ENCODE measurements at regions not wholly inside any gene's neighbourhood (a gene's known extent, or its start where the extent isn't known, plus 50 kb on each side); places are given as distances from the start of the nearest gene placed in this dataset.

DNA sequence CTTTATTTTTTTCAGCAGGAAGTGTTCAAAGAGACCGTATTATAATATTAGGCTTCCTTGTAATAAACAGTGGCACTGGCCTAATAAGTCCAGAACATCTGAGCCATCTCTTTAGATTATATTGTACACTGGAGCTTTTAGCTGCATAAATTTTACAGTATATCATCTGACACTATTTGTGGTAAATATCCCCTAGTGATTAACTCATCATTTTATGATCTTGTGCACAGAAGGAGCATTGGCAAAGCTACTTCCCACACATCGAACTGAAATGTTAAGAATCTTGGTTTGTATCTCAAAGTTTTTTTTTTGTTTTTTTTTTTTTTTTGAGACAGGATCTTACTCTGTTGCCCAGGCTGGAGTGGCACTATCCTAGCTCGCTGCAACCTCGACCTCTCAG lies 162.7 kb downstream of the HIPK3 start:
- intact Hi-C loops (cut with DNase I), result no loop called here
- H3K36me3 ChIP-seq, result no peaks in the 10 kb centered on the region
- H3K27ac ChIP-seq, result no peak overlapping the region
- H3K4me3 ChIP-seq, result no peak overlapping the region
- TF ChIP-seq, protein P1, sequence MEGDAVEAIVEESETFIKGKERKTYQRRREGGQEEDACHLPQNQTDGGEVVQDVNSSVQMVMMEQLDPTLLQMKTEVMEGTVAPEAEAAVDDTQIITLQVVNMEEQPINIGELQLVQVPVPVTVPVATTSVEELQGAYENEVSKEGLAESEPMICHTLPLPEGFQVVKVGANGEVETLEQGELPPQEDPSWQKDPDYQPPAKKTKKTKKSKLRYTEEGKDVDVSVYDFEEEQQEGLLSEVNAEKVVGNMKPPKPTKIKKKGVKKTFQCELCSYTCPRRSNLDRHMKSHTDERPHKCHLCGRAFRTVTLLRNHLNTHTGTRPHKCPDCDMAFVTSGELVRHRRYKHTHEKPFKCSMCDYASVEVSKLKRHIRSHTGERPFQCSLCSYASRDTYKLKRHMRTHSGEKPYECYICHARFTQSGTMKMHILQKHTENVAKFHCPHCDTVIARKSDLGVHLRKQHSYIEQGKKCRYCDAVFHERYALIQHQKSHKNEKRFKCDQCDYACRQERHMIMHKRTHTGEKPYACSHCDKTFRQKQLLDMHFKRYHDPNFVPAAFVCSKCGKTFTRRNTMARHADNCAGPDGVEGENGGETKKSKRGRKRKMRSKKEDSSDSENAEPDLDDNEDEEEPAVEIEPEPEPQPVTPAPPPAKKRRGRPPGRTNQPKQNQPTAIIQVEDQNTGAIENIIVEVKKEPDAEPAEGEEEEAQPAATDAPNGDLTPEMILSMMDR (IDR thresholded peaks at IDR 0.05), result no peak
- peaks cover 0 to 16% (median 7%) of the 10 kb centered on the region in 7 donors for H3K27me3 ChIP-seq
- no peaks in the 10 kb centered on the region for H3K9me3 ChIP-seq
- ATAC-seq (no peak), DNase-seq (no peak)
- H3K4me1 ChIP-seq, result no peaks in the 10 kb centered on the region
- 89% methylated on average over 4 of the region's 4 CpGs for WGBS, 2 donors

DNA sequence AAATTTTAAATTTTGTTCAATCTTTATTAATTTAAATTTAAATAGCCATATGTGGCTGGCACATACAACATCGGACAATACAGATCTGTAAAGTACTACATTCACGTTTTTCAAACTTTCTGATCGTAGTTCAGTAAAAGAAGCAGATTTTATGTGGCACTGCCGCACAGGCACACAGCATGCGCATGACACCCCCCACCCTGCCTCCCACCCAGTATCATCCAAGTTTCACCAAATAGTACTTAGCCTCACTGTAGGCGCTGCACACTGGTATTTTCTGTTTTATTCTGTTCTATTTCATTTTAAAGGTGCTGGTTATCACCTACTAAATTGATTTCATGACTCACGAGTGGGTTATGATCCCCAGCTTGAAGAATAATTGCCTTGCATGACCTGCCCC lies 159.9 kb downstream of the HIPK3 start:
- H3K4me1 ChIP-seq, result no peaks in the 10 kb centered on the region
- TF ChIP-seq, protein P1 (IDR thresholded peaks at IDR 0.05), result no peak
- ATAC-seq (no peak), DNase-seq (no peak)
- no peak overlapping the region for H3K27ac ChIP-seq
- 92 to 95% methylated on average over 7 of the region's 7 CpGs for WGBS, 2 donors
- no peaks in the 10 kb centered on the region for H3K36me3 ChIP-seq
- intact Hi-C loops (cut with DNase I), result no loop called here
- no peaks in the 10 kb centered on the region for H3K9me3 ChIP-seq
- no peak overlapping the region for H3K4me3 ChIP-seq
- peaks cover 0 to 28% (median 14%) of the 10 kb centered on the region in 7 donors for H3K27me3 ChIP-seq

DNA sequence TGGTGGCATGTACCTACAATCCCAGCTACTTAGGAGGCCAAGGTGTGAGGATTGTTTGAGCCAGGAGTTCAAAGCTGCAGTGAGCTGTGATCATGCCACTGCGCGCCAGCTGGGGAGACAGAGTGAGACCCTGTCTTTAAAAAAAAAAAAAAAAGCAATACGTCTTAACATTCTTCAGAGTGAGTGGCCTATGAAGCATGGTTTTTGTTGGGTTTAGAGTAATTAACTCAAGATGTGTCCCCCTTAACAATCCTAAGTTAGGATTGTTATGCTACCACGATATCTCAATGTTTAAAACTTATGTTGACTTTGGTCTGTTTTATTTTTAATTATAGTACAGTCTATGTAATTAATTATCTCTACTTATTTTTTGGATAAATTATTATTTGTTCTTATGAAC lies 156.1 kb downstream of the HIPK3 start:
- no peaks in the 10 kb centered on the region for H3K4me1 ChIP-seq
- intact Hi-C loops (cut with DNase I), result no loop called here
- no peak overlapping the region for H3K4me3 ChIP-seq
- 80 to 81% methylated on average over 4 of the region's 4 CpGs for WGBS, 2 donors
- ATAC-seq, result no peak
- no peaks in the 10 kb centered on the region for H3K9me3 ChIP-seq
- peaks cover 0 to 37% (median 14%) of the 10 kb centered on the region in 7 donors for H3K27me3 ChIP-seq
- no peak overlapping the region for H3K27ac ChIP-seq
- DNase-seq, result no peak
- TF ChIP-seq, protein P1 (IDR thresholded peaks at IDR 0.05), result no peak
- no peaks in the 10 kb centered on the region for H3K36me3 ChIP-seq

DNA sequence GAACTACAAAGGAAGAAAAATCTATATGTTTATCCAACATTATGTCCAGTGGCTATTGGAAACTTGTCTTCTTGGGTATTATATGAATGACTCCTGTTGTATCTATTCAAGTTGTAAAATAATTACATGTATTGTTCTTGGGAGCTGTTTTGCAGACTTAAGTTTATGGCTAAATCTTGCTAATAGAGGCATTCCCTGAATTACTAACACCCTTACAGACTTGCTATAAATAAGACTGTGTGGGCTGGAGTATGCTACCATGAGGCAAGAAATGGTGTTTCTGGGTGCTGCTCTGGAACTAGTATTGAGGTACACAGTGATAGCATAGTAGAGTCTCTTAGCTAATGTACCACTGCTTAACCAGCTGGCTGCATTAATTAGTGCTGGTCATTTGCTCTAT lies 155.1 kb downstream of the HIPK3 start:
- TF ChIP-seq, protein P1 (IDR thresholded peaks at IDR 0.05), result no peak
- DNase-seq (no peak), ATAC-seq (no peak)
- Histone ChIP-seq H3K27me3 (peaks cover 0 to 37% (median 14%) of the 10 kb centered on the region in 7 donors), H3K36me3 (no peaks in the 10 kb centered on the region), H3K4me1 (no peaks in the 10 kb centered on the region), H3K9me3 (no peaks in the 10 kb centered on the region), H3K4me3 (no peak overlapping the region), H3K27ac (no peak overlapping the region)
- intact Hi-C loops (cut with DNase I), result no loop called here

DNA sequence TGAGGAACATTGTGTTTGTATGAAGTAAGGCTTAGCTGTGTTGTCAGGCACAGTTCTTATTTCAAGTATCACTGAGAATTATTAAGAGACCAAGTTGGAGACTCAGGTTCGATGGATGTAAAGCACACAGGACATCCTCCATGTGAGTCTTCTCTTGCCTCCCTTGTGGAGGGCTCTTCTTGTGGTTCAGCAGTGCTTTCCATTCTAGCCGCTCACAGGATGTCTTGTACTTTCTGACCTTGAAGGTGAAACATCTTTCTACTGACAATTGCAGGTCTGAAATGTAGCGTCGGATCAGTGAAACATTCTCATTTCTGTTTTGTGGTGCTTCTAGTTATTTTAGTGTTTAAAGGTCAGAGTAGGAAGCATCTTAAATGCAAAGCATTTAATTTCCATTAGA lies 154.6 kb downstream of the HIPK3 start:
- no peaks in the 10 kb centered on the region for H3K4me1 ChIP-seq
- DNase-seq, result no peak
- 82 to 83% methylated on average over 4 of the region's 4 CpGs for WGBS, 2 donors
- H3K27ac ChIP-seq, result no peak overlapping the region
- TF ChIP-seq, protein P1 (IDR thresholded peaks at IDR 0.05), result no peak
- peaks cover 0 to 37% (median 14%) of the 10 kb centered on the region in 7 donors for H3K27me3 ChIP-seq
- no peak overlapping the region for H3K4me3 ChIP-seq
- intact Hi-C loops (cut with DNase I), result no loop called here
- H3K36me3 ChIP-seq, result no peaks in the 10 kb centered on the region
- ATAC-seq, result no peak
- no peaks in the 10 kb centered on the region for H3K9me3 ChIP-seq
